ENCODE measurements at regions not wholly inside any gene's neighbourhood (a gene's known extent, or its start where the extent isn't known, plus 50 kb on each side); places are given as distances from the start of the nearest gene placed in this dataset.
"Not testable (repeated sequence)": the region's sequence is repeated elsewhere in the genome, so short reads cannot be mapped to it uniquely, and the experiment has no call there.

GRCh38 chr17:18546514-18547398 is 70.2 kb downstream of the LGALS9C start:
- DNase-seq (ENCODE audit: low read depth in 2 of 2) = not testable (repeated sequence)

- not testable (repeated sequence) for DNase-seq (ENCODE audit: low read depth in 2 of 2)
These were observed 80.5 kb downstream of the LGALS9C start for GRCh38 chr17:18557086-18557485.

- DNase-seq (ENCODE audit: low read depth in 2 of 2) = not testable (repeated sequence)
These were observed 80.7 kb downstream of the TBC1D28 start for GRCh38 chr17:18563381-18564098.

- peak in 1 of 2 donors; percentile 5 for DNase-seq (ENCODE audit: low read depth in 2 of 2)
These were observed 80.1 kb downstream of the TBC1D28 start for GRCh38 chr17:18564099-18564448.

- not testable (repeated sequence) for DNase-seq (ENCODE audit: low read depth in 2 of 2)
These were observed 75.8 kb downstream of the TBC1D28 start for GRCh38 chr17:18568108-18568995.

GRCh38 chr17:18569489-18569913 is 74.7 kb downstream of the TBC1D28 start:
- not testable (repeated sequence) for DNase-seq (ENCODE audit: low read depth in 2 of 2)

- DNase-seq (ENCODE audit: low read depth in 2 of 2) = not testable (repeated sequence)
These were observed 71.7 kb downstream of the TBC1D28 start for GRCh38 chr17:18572536-18572935.

- not testable (repeated sequence) for DNase-seq (ENCODE audit: low read depth in 2 of 2)
These were observed 70.1 kb downstream of the TBC1D28 start for GRCh38 chr17:18574137-18574536.
